Activated naive CD4-positive, alpha-beta T cell treated with anti-CD3 and anti-CD28 coated beads, Interleukin-2, amount 10 ng/mL, durations not matched to agents 7 days and 5 days (primary cell): ENCODE measurements at regions not wholly inside any gene's neighbourhood (a gene's known extent, or its start where the extent isn't known, plus 50 kb on each side); places are given as distances from the start of the nearest gene placed in this dataset.

ENCODE experiments used
- CTCF ChIA-PET: fragments of 350-600 bp; sonication (Branson Sonifier 250); formaldehyde crosslinking; loops from one replicate; lab custom pipeline; 2021; ENCODE audit warnings: antibody characterized with exemption; lab: Charles Lee
- DNase-seq: peaks from one replicate; pipeline ENCODE4 v3.0.0-alpha.2; 2020
- H3K27ac Mint-ChIP-seq: one replicate; pipeline ENCODE4 v1.8.0; 2021; ENCODE audit warnings: mild to moderate bottlenecking, moderate library complexity, mixed read lengths
- H3K27me3 Mint-ChIP-seq: one replicate; pipeline ENCODE4 v1.8.0; 2021; ENCODE audit warnings: mild to moderate bottlenecking, mixed read lengths
- H3K36me3 Mint-ChIP-seq: one replicate; pipeline ENCODE4 v1.8.0; 2021; ENCODE audit warnings: mixed read lengths
- H3K4me1 Mint-ChIP-seq: one replicate; pipeline ENCODE4 v1.8.0; 2021; ENCODE audit warnings: mixed read lengths
- H3K4me3 Mint-ChIP-seq: one replicate; pipeline ENCODE4 v1.8.0; 2021; ENCODE audit warnings: mild to moderate bottlenecking, moderate library complexity, mixed read lengths
- H3K9me3 Mint-ChIP-seq: one replicate; pipeline ENCODE4 v1.8.0; 2021; ENCODE audit warnings: mixed read lengths

DNA sequence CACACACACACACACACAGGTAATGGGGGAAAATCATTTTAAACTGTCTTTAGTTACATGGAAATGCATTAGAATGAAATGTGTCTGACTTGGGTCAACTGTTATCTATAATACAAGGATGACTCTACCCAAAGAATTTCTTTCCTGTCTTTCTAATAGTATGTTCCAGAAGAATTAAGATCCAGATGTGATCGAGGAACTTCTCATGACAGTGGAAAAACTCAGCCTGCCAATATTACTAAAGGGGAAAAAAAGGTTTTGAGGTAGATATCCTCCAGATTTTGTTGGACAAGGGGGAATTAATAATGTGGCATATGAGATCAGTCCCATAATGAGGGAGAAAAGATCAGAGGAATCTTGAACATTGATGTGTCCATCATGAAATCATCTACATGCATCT, 190.6 kb upstream of the MAP3K1 start:
- H3K27me3 Mint-ChIP-seq, result no peaks in the 10 kb centered on the region
- no peak overlapping the region for H3K4me3 Mint-ChIP-seq
- H3K36me3 Mint-ChIP-seq, result peaks cover 20% of the 10 kb centered on the region
- H3K9me3 Mint-ChIP-seq, result peaks cover 44% of the 10 kb centered on the region
- DNase-seq, result no peak
- no peak overlapping the region for H3K27ac Mint-ChIP-seq
- no peaks in the 10 kb centered on the region for H3K4me1 Mint-ChIP-seq
- CTCF ChIA-PET, result no interaction called here

- no peak overlapping the region for H3K27ac Mint-ChIP-seq
- H3K36me3 Mint-ChIP-seq, result peaks cover 23% of the 10 kb centered on the region
- CTCF ChIA-PET, result no interaction called here
- no peaks in the 10 kb centered on the region for H3K27me3 Mint-ChIP-seq
- H3K9me3 Mint-ChIP-seq, result peaks cover 43% of the 10 kb centered on the region
- H3K4me3 Mint-ChIP-seq, result no peak overlapping the region
- peaks cover 2% of the 10 kb centered on the region for H3K4me1 Mint-ChIP-seq
- DNase-seq, result no peak
These were observed 193.2 kb upstream of the MAP3K1 start for GRCh38 chr5:56622141-56622540.

DNA sequence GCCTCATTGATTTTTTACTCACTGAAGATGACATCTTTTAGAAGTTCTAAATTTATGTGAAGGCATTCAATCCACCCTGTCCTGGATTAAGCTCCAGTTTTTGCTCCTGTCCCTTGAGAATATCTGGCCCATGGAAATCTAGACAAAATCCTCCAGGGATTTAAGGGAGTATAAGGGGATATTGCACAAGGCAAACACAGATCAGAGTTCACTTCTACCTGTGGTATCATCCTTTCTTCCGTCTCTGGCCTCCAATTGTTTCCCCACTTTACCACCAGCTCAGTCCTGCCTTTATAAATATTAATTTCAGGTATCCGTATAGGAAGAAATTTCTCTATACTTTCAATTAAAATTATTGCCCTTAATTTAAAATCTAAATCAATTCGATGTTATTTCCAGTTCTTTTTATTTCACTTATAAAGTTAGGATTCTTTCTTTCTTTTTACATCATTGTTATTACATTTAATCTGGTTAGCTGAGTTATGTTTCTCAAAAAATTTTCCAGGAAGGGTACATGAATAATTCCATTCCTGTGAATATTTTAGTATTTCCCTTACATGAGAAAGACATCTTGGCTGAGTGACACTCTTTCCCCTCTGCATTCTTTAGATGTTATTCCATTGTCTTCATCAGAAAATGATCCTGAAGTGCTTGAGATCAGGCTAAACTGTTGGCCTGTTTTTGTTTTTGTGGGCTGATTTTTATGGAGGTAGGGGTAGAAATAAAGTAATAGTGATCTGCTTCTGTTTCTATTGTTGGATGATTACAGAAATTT, 194.3 kb upstream of the MAP3K1 start:
- Mint-ChIP-seq H3K9me3 (peaks cover 41% of the 10 kb centered on the region), H3K4me1 (peaks cover 13% of the 10 kb centered on the region), H3K27me3 (no peaks in the 10 kb centered on the region), H3K4me3 (no peak overlapping the region), H3K36me3 (peaks cover 26% of the 10 kb centered on the region), H3K27ac (no peak overlapping the region)
- no peak for DNase-seq
- CTCF ChIA-PET, result no interaction called here

- peaks cover 44% of the 10 kb centered on the region for H3K4me1 Mint-ChIP-seq
- peaks cover 37% of the 10 kb centered on the region for H3K9me3 Mint-ChIP-seq
- H3K27me3 Mint-ChIP-seq, result no peaks in the 10 kb centered on the region
- DNase-seq, result no peak
- CTCF ChIA-PET, result interaction anchor here (0.6 kb wide), 1 partner anchor 835 kb away, joined by 4 read pairs; no protein-coding TSS in a partner anchor
- H3K36me3 Mint-ChIP-seq, result peaks cover 44% of the 10 kb centered on the region
- H3K27ac Mint-ChIP-seq, result no peak overlapping the region
- no peak overlapping the region for H3K4me3 Mint-ChIP-seq
These were observed 197.4 kb upstream of the MAP3K1 start for GRCh38 chr5:56617998-56618397.

- peaks cover 58% of the 10 kb centered on the region for H3K4me1 Mint-ChIP-seq
- H3K9me3 Mint-ChIP-seq, result peaks cover 43% of the 10 kb centered on the region
These were observed 198.7 kb upstream of the MAP3K1 start for GRCh38 chr5:56616454-56617160.

GRCh38 chr5:56615361-56616153, 199.8 kb upstream of the MAP3K1 start:
- CTCF ChIA-PET, result interaction anchor here (2.0 kb wide), 1 partner anchor 54 kb away, joined by 6 read pairs; no protein-coding TSS in a partner anchor
- H3K4me3 Mint-ChIP-seq, result no peak overlapping the region
- no peak for DNase-seq

More at GRCh38 chr5:56616454-56617160, 198.7 kb upstream of the MAP3K1 start:
- no peak overlapping the region for H3K4me3 Mint-ChIP-seq
- H3K36me3 Mint-ChIP-seq, result peaks cover 52% of the 10 kb centered on the region
- DNase-seq, result no peak
- H3K27ac Mint-ChIP-seq, result peak overlapping the region; percentile 93
- CTCF ChIA-PET, result no interaction called here
- no peaks in the 10 kb centered on the region for H3K27me3 Mint-ChIP-seq

DNA sequence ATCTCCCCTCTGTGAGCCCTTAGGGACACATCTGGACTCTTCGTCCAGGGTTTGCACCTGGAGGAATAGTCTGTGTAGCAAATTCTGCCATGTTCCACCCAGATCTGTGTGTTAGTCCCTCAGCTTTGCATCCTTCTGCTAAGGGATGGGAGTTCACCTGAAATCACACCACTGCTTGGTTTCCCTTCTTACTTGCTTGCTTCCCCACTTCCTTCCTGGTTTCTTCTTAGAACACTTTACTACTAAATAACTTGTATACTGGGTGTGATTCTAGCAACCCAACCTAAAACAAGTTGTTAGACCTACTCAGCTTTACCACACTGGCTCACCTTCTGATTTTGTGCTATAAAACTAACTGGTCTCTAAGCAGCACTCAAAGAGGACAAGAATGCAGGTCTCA, 202.6 kb upstream of the MAP3K1 start:
- DNase-seq, result peak; percentile 51
- H3K4me3 Mint-ChIP-seq, result peak overlapping the region; percentile 65
- no peaks in the 10 kb centered on the region for H3K27me3 Mint-ChIP-seq
- peak overlapping the region; percentile 93 for H3K27ac Mint-ChIP-seq
- CTCF ChIA-PET, result interaction anchor here (1.3 kb wide), 1 partner anchor 24 kb away, joined by 3 read pairs; no protein-coding TSS in a partner anchor
- H3K36me3 Mint-ChIP-seq, result peaks cover 59% of the 10 kb centered on the region
- peaks cover 40% of the 10 kb centered on the region for H3K9me3 Mint-ChIP-seq
- peaks cover 92% of the 10 kb centered on the region for H3K4me1 Mint-ChIP-seq

More at GRCh38 chr5:56615361-56616153, 199.8 kb upstream of the MAP3K1 start:
- peak overlapping the region; percentile 93 for H3K27ac Mint-ChIP-seq
- H3K36me3 Mint-ChIP-seq, result peaks cover 58% of the 10 kb centered on the region
- no peaks in the 10 kb centered on the region for H3K27me3 Mint-ChIP-seq
- H3K4me1 Mint-ChIP-seq, result peaks cover 68% of the 10 kb centered on the region
- peaks cover 45% of the 10 kb centered on the region for H3K9me3 Mint-ChIP-seq

DNA sequence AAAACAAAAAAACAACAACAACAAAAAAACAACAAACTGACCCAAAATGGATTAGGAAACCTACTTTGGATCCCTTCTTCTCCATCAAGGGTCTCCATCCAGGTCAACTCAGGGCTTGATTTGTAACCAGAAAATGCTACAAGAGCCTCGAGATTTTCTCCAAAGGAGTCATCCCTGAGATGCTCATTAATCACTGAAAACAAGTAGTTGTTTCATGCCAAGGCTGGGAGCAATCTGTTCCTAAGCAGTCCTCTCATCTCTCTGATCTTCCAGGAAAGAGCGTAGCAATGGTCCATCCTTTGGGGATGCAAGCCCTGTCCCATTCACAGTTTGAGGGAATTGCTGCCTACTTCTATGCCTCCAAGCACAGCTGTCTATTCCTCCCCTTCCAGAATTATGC, 203.0 kb upstream of the MAP3K1 start:
- Mint-ChIP-seq H3K9me3 (peaks cover 36% of the 10 kb centered on the region), H3K4me3 (peak overlapping the region; percentile 65), H3K36me3 (peaks cover 57% of the 10 kb centered on the region), H3K4me1 (peaks cover 96% of the 10 kb centered on the region), H3K27ac (peak overlapping the region; percentile 93), H3K27me3 (no peaks in the 10 kb centered on the region)
- CTCF ChIA-PET, result interaction anchor here (1.3 kb wide), 1 partner anchor 23 kb away, joined by 3 read pairs; no protein-coding TSS in a partner anchor
- DNase-seq, result no peak

- H3K4me1 Mint-ChIP-seq, result peaks cover 92% of the 10 kb centered on the region
- peaks cover 53% of the 10 kb centered on the region for H3K36me3 Mint-ChIP-seq
- peak overlapping the region; percentile 87 for H3K27ac Mint-ChIP-seq
- CTCF ChIA-PET, result interaction anchor here (0.5 to 0.8 kb wide), 2 partner anchors 155 to 203 kb away, joined by 3 read pairs; no protein-coding TSS in a partner anchor
- peaks cover 33% of the 10 kb centered on the region for H3K9me3 Mint-ChIP-seq
- peak overlapping the region; percentile 41 for H3K4me3 Mint-ChIP-seq
- H3K27me3 Mint-ChIP-seq, result peaks cover 5% of the 10 kb centered on the region
- peak; percentile 39 for DNase-seq
These were observed 205.2 kb upstream of the MAP3K1 start for GRCh38 chr5:56610093-56610698.

- peaks cover 5% of the 10 kb centered on the region for H3K27me3 Mint-ChIP-seq
- peaks cover 88% of the 10 kb centered on the region for H3K4me1 Mint-ChIP-seq
- peaks cover 30% of the 10 kb centered on the region for H3K9me3 Mint-ChIP-seq
- peaks cover 44% of the 10 kb centered on the region for H3K36me3 Mint-ChIP-seq
- no peak overlapping the region for H3K4me3 Mint-ChIP-seq
- CTCF ChIA-PET, result interaction anchor here (0.6 to 1.0 kb wide), 2 partner anchors 16 to 128 kb away, joined by 3 read pairs; no protein-coding TSS in a partner anchor
- no peak overlapping the region for H3K27ac Mint-ChIP-seq
- no peak for DNase-seq
These were observed 207.0 kb upstream of the MAP3K1 start for GRCh38 chr5:56608217-56608925.

- H3K27ac Mint-ChIP-seq, result no peak overlapping the region
- peaks cover 40% of the 10 kb centered on the region for H3K36me3 Mint-ChIP-seq
- peaks cover 26% of the 10 kb centered on the region for H3K9me3 Mint-ChIP-seq
- H3K4me3 Mint-ChIP-seq, result no peak overlapping the region
- DNase-seq, result no peak
- H3K4me1 Mint-ChIP-seq, result peaks cover 88% of the 10 kb centered on the region
- peaks cover 5% of the 10 kb centered on the region for H3K27me3 Mint-ChIP-seq
- CTCF ChIA-PET, result interaction anchor here (0.6 to 1.0 kb wide), 2 partner anchors 15 to 127 kb away, joined by 3 read pairs; no protein-coding TSS in a partner anchor
These were observed 207.8 kb upstream of the MAP3K1 start for GRCh38 chr5:56607551-56607950.

- Mint-ChIP-seq H3K27ac (no peak overlapping the region), H3K27me3 (peaks cover 5% of the 10 kb centered on the region), H3K4me3 (no peak overlapping the region), H3K9me3 (peaks cover 25% of the 10 kb centered on the region), H3K4me1 (peaks cover 88% of the 10 kb centered on the region), H3K36me3 (peaks cover 37% of the 10 kb centered on the region)
- CTCF ChIA-PET, result interaction anchor here (1.0 kb wide), 1 partner anchor 15 kb away, joined by 3 read pairs; no protein-coding TSS in a partner anchor
- no peak for DNase-seq
These were observed 208.3 kb upstream of the MAP3K1 start for GRCh38 chr5:56607074-56607473.

DNA sequence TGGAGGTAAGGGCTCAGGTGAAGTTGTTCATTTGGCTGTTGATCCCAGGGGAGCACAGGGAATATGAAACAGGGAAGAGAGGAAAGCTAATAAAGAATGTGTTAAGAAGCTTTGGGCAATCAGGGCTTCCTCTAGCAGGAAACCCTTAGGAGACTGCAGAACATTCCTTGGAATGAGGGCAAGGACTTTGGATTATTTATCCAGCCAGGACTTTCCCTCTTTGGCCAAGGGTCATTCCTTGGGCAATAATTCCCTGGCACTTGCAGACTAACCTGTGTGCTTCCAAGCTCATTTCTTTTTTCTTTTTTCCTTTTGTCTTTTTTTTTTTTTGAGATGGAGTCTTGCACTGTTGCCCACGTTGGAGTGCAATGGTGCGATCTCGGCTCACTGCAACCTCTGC, 209.2 kb upstream of the MAP3K1 start:
- Mint-ChIP-seq H3K36me3 (peaks cover 29% of the 10 kb centered on the region), H3K4me3 (no peak overlapping the region), H3K27ac (no peak overlapping the region), H3K27me3 (peaks cover 5% of the 10 kb centered on the region), H3K9me3 (peaks cover 17% of the 10 kb centered on the region), H3K4me1 (peaks cover 88% of the 10 kb centered on the region)
- no peak for DNase-seq
- CTCF ChIA-PET, result interaction anchor here (0.6 to 1.3 kb wide), 2 partner anchors 278 to 1042 kb away, joined by 3 read pairs; no protein-coding TSS in a partner anchor
